MCF 10A (cell line): ENCODE measurements at regions not wholly inside any gene's neighbourhood (a gene's known extent, or its start where the extent isn't known, plus 50 kb on each side); places are given as distances from the start of the nearest gene placed in this dataset.

Source experiments
- BruUV-seq: library from RNA; stranded (reverse); fragments of 400-500 nt; replicated peaks from 2 replicates; lab custom pipeline; 2021; lab: Mats Ljungman, UMichigan
- CTCF ChIA-PET: fragments of 300-600 bp; sonication (Branson Sonifier 250); formaldehyde crosslinking; extraction: SDS; loops from one replicate; lab custom pipeline; 2021; ENCODE audit warnings: antibody characterized with exemption, inconsistent platforms; lab: Yijun Ruan, JAX
- POLR2A ChIA-PET: fragments of 300-600, 350-650 bp; sonication (Branson Sonifier 250); formaldehyde crosslinking; extraction: SDS; loops from one replicate; lab custom pipeline; 2020; ENCODE audit warnings: antibody characterized with exemption, inconsistent platforms; lab: Yijun Ruan, JAX
- DNase-seq: peaks from one replicate; pipeline ENCODE4 v3.0.0-alpha.2; 2018; ENCODE audit not compliant: unreplicated experiment
- H3K27ac Mint-ChIP-seq: one replicate; pipeline ENCODE4 v1.8.0; 2022; ENCODE audit warnings: mild to moderate bottlenecking, low read depth, mixed read lengths; ENCODE audit not compliant: unreplicated experiment
- H3K27me3 Mint-ChIP-seq: one replicate; pipeline ENCODE4 v1.8.0; 2022; ENCODE audit warnings: mixed read lengths; ENCODE audit not compliant: insufficient read depth, unreplicated experiment
- H3K36me3 Mint-ChIP-seq: one replicate; pipeline ENCODE4 v1.8.0; 2022; ENCODE audit warnings: mild to moderate bottlenecking, moderate library complexity, mixed read lengths; ENCODE audit not compliant: insufficient read depth, unreplicated experiment
- H3K4me1 Mint-ChIP-seq: one replicate; pipeline ENCODE4 v1.8.0; 2022; ENCODE audit warnings: mixed read lengths; ENCODE audit not compliant: insufficient read depth, unreplicated experiment
- H3K4me3 Mint-ChIP-seq: one replicate; pipeline ENCODE4 v1.8.0; 2022; ENCODE audit warnings: mild to moderate bottlenecking, moderate library complexity, mixed read lengths; ENCODE audit not compliant: unreplicated experiment
- H3K9me3 Mint-ChIP-seq: one replicate; pipeline ENCODE4 v1.8.0; 2022; ENCODE audit warnings: mixed read lengths; ENCODE audit not compliant: unreplicated experiment
- CTCF ChIP-seq: fragments of 200-600 bp; IDR thresholded peaks from one replicate; pipeline ENCODE4 v1.8.0; 2022; ENCODE audit warnings: antibody characterized with exemption, mild to moderate bottlenecking; ENCODE audit not compliant: unreplicated experiment
- intact Hi-C: fragments of 100-400 bp; cut with micrococcal nuclease; formaldehyde crosslinking; loops from 2 replicates; pipeline ENCODE4 v1.14.1; 2022

GRCh38 chr4:140247237-140247636 is 93.3 kb upstream of the MAML3 start:
- Mint-ChIP-seq H3K27ac (no peak overlapping the region), H3K36me3 (no peaks in the 10 kb centered on the region), H3K9me3 (no peaks in the 10 kb centered on the region), H3K27me3 (no peaks in the 10 kb centered on the region), H3K4me1 (peaks cover 11% of the 10 kb centered on the region), H3K4me3 (no peak overlapping the region)
- ChIA-PET CTCF (interaction anchor here (0.6 kb wide), 1 partner anchor 503 kb away, joined by 4 read pairs; no protein-coding TSS in a partner anchor), POLR2A (interaction anchor here (3.0 kb wide), 1 partner anchor 93 kb away, joined by 32 read pairs; the partner anchor contains the start of gene MAML3)
- no peak for TF ChIP-seq CTCF
- no peak for DNase-seq
- intact Hi-C loops = no loop called here
- BruUV-seq = no TSS peak

- ChIA-PET POLR2A (interaction anchor here (0.6 to 1.1 kb wide), 2 partner anchors 13 to 96 kb away, joined by 3 to 4 read pairs; no protein-coding TSS in a partner anchor), CTCF (interaction anchor here (1.0 to 1.1 kb wide), 2 partner anchors 506 to 589 kb away, joined by 3 read pairs; no protein-coding TSS in a partner anchor)
- intact Hi-C loops = no loop called here
- Mint-ChIP-seq H3K27me3 (no peaks in the 10 kb centered on the region), H3K27ac (no peak overlapping the region), H3K4me1 (peaks cover 6% of the 10 kb centered on the region), H3K9me3 (no peaks in the 10 kb centered on the region), H3K36me3 (no peaks in the 10 kb centered on the region), H3K4me3 (no peak overlapping the region)
- DNase-seq = no peak
- TF ChIP-seq CTCF = no peak
- no TSS peak for BruUV-seq
These were observed 92.2 kb upstream of the MAML3 start for GRCh38 chr4:140246216-140246615.

- Mint-ChIP-seq H3K27ac (no peak overlapping the region), H3K9me3 (no peaks in the 10 kb centered on the region), H3K27me3 (no peaks in the 10 kb centered on the region), H3K4me3 (no peak overlapping the region), H3K4me1 (peaks cover 6% of the 10 kb centered on the region), H3K36me3 (no peaks in the 10 kb centered on the region)
- intact Hi-C loops = no loop called here
- POLR2A ChIA-PET = no interaction called here
- DNase-seq = no peak
- TF ChIP-seq CTCF = no peak
- BruUV-seq = no TSS peak
- CTCF ChIA-PET = interaction anchor here (0.6 to 2.2 kb wide), 8 partner anchors 8 to 641 kb away, joined by 3 to 8 read pairs (median 3); no protein-coding TSS in a partner anchor
These were observed 90.3 kb upstream of the MAML3 start for GRCh38 chr4:140244328-140244727.

- no peak for TF ChIP-seq CTCF
- no TSS peak for BruUV-seq
- ChIA-PET POLR2A (interaction anchor here (0.8 kb wide), 1 partner anchor 90 kb away, joined by 3 read pairs; the partner anchor contains the start of gene MAML3), CTCF (interaction anchor here (0.9 to 2.2 kb wide), 2 partner anchors 9 to 10 kb away, joined by 3 to 8 read pairs; no protein-coding TSS in a partner anchor)
- H3K27ac Mint-ChIP-seq = no peak overlapping the region
- no peak overlapping the region for H3K4me3 Mint-ChIP-seq
- peaks cover 4% of the 10 kb centered on the region for H3K4me1 Mint-ChIP-seq
- no peaks in the 10 kb centered on the region for H3K36me3 Mint-ChIP-seq
- intact Hi-C loops = no loop called here
- H3K9me3 Mint-ChIP-seq = no peaks in the 10 kb centered on the region
- no peak for DNase-seq
- no peaks in the 10 kb centered on the region for H3K27me3 Mint-ChIP-seq
These were observed 89.3 kb upstream of the MAML3 start for GRCh38 chr4:140243278-140243753.
